DMS79 treated with DMSO at 0.1 percent for 48 hours (cell line): ENCODE measurements at regions not wholly inside any gene's neighbourhood (a gene's known extent, or its start where the extent isn't known, plus 50 kb on each side); places are given as distances from the start of the nearest gene placed in this dataset.

Source experiments
- DNase-seq: peaks from one replicate; lab custom pipeline; 2025; lab: John Stamatoyannopoulos, UW

- DNase-seq = no peak
Measured at GRCh38 chr1:177571076-177571475, 398.8 kb downstream of the SEC16B start.

- no peak for DNase-seq
Measured at GRCh38 chr1:177569476-177569875, 398.7 kb downstream of the BRINP2 start.

GRCh38 chr1:177568622-177569021, 397.9 kb downstream of the BRINP2 start:
- no peak for DNase-seq

GRCh38 chr1:177567393-177567792, 396.6 kb downstream of the BRINP2 start:
- no peak for DNase-seq

GRCh38 chr1:177566495-177566894, 395.7 kb downstream of the BRINP2 start:
- DNase-seq = no peak

GRCh38 chr1:177561436-177561835, 390.7 kb downstream of the BRINP2 start:
- DNase-seq = no peak

- DNase-seq = no peak
Measured at GRCh38 chr1:177558372-177558771, 387.6 kb downstream of the BRINP2 start.

DNA sequence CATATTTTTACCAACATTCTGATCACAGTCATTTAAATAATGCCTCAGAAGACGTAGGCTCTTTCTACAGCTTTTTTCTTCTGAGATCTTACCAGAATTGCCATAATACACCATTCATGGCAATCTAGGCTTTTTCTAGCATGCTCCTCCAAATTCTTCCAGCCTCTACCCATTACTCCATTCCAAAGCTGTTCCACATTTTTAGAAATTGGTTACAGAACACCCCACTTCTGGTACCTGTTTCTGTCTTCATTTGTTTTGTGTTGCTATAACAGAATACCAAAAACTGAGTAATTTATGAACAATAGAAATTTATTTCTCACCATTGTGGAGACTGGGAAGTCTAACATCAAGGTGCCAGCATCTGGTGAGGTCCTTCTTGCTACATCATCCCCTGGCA, 385.4 kb downstream of the BRINP2 start:
- no peak for DNase-seq

- no peak for DNase-seq
Measured at GRCh38 chr1:177547200-177547599, 376.4 kb downstream of the BRINP2 start.

DNA sequence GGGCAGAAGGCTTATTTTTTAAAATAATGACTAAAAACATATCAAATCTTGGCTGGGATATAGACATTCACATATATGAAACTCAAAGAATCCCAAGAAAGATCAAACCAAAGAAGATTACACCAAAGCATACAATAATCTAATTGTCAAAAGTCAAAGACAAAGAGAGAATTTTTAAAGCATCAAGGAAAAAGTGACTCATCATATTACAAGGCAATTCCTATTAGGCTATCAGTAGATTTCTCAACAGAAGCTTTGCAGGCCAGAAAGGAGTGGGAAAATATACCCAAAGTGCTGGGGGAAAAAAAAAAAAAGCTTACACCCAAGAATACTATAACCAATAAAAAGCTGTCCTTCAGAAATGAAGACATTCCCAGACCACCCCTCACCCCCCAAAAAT, 375.6 kb downstream of the BRINP2 start:
- DNase-seq = no peak

DNA sequence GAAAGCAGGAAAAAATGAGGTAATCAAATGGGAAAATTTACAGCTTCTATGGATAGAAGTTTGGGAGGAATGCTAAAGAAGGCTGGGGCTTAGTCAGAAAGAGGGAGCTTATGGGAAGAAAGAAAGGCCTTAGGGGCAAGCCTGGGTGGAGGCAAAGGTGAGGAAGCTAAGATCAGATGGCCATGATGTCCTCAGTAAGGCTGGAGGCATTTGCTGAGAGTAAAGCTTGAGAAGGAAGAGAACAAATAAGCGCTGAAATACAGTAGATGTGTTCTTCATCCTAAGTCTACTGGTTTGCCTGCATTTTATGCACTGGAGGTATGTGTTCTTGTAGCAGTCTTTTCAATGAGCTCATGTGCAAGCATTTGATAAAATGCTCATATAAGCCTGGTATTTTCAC, 355.4 kb downstream of the BRINP2 start:
- no peak for DNase-seq

DNA sequence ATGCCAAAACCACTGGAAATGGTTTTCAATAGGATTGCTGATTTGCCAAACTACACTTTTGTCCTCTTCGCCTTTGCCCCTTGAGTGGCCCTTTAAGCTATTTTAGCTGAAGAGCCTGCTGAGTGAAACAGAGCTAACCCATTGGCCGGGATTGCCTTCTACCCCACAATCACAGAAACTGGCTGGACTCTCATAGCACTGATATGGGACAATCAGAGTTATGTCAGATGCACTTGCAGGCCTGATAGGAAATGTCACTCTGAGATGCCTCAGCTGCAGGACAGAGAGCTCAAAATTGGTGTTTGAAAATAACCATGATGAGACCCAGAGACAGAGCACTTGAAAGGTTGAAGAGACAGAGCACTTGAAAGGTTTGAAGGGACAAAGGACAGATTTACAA, 354.4 kb downstream of the BRINP2 start:
- peak; percentile 72 for DNase-seq

- DNase-seq = no peak
Measured at GRCh38 chr1:177517546-177517945, 346.8 kb downstream of the BRINP2 start.

DNA sequence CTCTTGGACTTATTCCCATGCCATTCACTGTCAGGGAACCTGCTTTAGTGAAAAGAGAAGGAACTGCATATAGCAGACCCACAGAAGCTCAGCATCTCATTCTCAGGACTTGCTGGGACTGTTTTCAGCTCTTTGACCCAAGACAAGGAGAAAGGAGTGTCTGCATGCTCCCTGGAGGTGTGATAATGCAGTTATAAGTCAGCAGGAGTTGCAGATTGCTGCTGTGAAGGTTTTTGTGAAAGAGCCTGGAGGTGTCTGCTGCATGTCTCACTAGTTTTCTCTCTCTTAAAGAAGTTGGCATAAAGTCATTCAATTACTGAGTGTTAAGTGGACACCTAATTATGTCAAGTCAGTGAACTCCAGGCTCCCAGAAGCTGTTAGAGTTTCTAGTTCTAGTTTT, 343.4 kb downstream of the BRINP2 start:
- no peak for DNase-seq

- no peak for DNase-seq
Measured at GRCh38 chr1:177511036-177511435, 340.3 kb downstream of the BRINP2 start.

GRCh38 chr1:177505905-177506590, 335.3 kb downstream of the BRINP2 start:
- DNase-seq = no peak

DNA sequence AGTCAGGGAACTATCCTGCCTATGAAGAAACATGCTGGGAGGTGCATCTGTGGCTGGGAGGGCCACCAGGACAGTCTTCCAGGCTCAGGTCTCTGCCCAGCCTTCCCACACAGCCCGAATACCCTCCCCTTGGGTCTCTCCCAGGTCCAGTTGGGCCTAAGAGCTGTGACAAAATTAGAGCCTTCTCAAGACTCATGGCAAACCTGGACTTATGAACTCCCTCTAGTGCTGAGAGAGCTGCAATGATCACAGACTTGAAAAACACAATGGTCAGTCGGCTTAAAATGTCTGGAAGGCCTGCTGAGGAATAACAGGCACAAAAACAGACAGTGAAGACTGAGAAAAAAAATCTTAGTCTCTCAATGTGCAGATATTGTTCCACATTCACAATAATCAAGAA, 325.1 kb downstream of the BRINP2 start:
- no peak for DNase-seq

DNA sequence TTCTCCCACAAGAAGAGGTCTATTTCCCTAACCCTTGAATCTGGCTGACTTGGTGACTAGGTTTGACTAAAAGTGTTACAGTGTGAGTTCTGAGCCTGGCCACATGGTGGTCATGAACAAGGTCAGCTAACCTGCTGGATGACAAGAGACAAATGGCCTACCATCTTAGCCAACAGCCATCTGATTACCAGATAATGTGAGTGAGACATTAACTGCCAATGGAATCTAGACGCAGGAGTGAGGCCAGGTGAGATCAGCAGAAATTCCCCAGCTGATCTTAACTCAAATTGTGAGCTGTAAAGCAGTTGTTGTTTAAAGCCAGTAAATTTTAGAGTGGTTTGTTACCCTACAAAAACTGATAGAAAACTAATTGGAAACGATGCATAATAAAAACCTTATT, 320.0 kb downstream of the BRINP2 start:
- no peak for DNase-seq

GRCh38 chr1:177490036-177490639, 319.4 kb downstream of the BRINP2 start:
- no peak for DNase-seq

GRCh38 chr1:177488722-177489121, 318.0 kb downstream of the BRINP2 start:
- DNase-seq = no peak

DNA sequence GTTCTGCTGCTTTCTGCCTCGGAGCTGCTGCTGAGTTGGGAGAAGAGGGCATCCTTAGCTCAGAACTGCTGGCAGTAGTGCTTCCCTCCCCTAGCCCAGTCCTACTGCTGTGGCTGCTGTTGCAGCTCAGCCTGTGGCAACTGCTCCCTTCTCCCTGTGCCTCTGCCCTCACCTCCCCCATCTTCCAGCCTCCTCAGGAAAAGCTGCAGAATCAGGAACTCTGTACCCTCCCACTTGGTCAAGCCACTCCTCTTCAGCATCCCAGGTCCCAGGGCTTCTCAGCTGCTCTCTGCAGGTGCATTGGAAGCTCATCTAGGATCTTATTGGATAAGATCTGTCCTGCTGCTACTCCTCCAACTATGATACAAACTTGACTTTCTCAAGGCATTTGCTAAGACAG, 316.7 kb downstream of the BRINP2 start:
- DNase-seq = no peak

GRCh38 chr1:177480741-177481305, 310.1 kb downstream of the BRINP2 start:
- no peak for DNase-seq

DNA sequence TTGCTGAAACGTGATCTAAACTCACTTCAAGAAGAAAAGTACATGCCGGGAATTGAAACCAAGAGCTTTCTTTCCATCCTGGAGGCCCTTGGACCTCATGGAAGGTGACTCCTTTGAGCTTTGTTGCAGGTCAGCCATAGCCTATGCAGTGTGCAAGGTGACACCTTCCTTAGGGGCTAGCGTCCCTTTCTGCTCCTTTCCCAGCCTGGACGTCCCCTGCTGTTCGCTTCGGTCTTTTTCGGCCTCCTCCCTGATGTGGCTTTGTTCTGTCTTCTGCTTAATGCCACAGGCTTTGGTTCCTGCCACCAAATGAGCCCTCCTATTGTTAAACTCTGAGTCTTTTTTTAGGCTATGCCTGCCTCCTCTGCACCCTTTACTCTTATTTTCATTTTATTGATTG, 308.8 kb downstream of the BRINP2 start:
- no peak for DNase-seq

DNA sequence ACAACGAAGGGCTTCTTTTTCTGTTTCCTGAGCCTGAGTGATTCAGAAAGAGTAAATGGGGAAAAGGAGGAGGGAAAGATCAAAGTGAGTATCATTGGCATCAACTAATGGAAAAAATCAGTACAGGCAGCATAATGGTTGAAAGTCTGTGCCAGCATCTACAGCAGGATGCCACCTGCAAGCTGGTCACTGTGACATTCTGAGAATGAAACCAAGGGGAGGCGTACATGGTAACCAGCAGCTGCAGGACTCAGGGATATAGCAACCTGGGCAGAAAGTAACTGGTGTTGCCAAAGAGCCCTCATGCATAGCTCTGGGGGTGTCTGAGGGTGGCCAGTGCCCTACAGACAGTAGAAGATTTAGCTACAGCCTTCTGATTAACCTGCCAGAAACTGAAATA, 305.9 kb downstream of the BRINP2 start:
- DNase-seq = no peak
